Chondrocyte (in vitro differentiated cells): ENCODE measurements at regions not wholly inside any gene's neighbourhood (a gene's known extent, or its start where the extent isn't known, plus 50 kb on each side); places are given as distances from the start of the nearest gene placed in this dataset.
A peak's percentile ranks its signal among the peaks of the same experiment; 100 is the strongest.

Experiments used
- DNase-seq: peaks from one replicate; pipeline ENCODE4 v3.0.0; 2021; ENCODE audit warnings: mixed read lengths, low spot score
- H3K27ac Mint-ChIP-seq: one replicate; pipeline ENCODE4 v1.8.0; 2021; ENCODE audit warnings: mild to moderate bottlenecking, moderate library complexity, mixed read lengths; ENCODE audit not compliant: unreplicated experiment
- H3K27me3 Mint-ChIP-seq: 2 replicates; pipeline ENCODE4 v1.8.0; 2021; ENCODE audit warnings: low read depth, mixed read lengths
- H3K36me3 Mint-ChIP-seq: 2 replicates; pipeline ENCODE4 v1.8.0; 2021; ENCODE audit warnings: low read depth, mixed read lengths
- H3K4me1 Mint-ChIP-seq: 2 replicates; pipeline ENCODE4 v1.8.0; 2021; ENCODE audit warnings: low read depth, mild to moderate bottlenecking, mixed read lengths
- H3K4me3 Mint-ChIP-seq: one replicate; pipeline ENCODE4 v1.8.0; 2021; ENCODE audit warnings: mild to moderate bottlenecking, moderate library complexity, mixed read lengths; ENCODE audit not compliant: unreplicated experiment
- H3K9me3 Mint-ChIP-seq: 2 replicates; pipeline ENCODE4 v1.8.0; 2021; ENCODE audit warnings: low read depth, mixed read lengths
- CTCF ChIP-seq: fragments of 200-600 bp; sonication (generic); IDR thresholded peaks from 2 replicates; pipeline ENCODE4 v1.5.0; 2021; ENCODE audit warnings: antibody characterized with exemption, mild to moderate bottlenecking, moderate library complexity

GRCh38 chr2:37842732-37843440 is 82.2 kb upstream of the RMDN2 start:
- peaks cover 8% of the 10 kb centered on the region for H3K9me3 Mint-ChIP-seq
- no peak for TF ChIP-seq CTCF
- peaks cover 14% of the 10 kb centered on the region for H3K4me1 Mint-ChIP-seq
- peak overlapping the region; percentile 28 for H3K27ac Mint-ChIP-seq
- H3K27me3 Mint-ChIP-seq = no peaks in the 10 kb centered on the region
- no peaks in the 10 kb centered on the region for H3K36me3 Mint-ChIP-seq
- no peak overlapping the region for H3K4me3 Mint-ChIP-seq
- DNase-seq = no peak

- DNase-seq = no peak
- no peak for TF ChIP-seq CTCF
- peaks cover 8% of the 10 kb centered on the region for H3K9me3 Mint-ChIP-seq
- H3K27me3 Mint-ChIP-seq = no peaks in the 10 kb centered on the region
- H3K4me1 Mint-ChIP-seq = peaks cover 14% of the 10 kb centered on the region
- no peak overlapping the region for H3K4me3 Mint-ChIP-seq
- H3K36me3 Mint-ChIP-seq = no peaks in the 10 kb centered on the region
- peak overlapping the region; percentile 86 for H3K27ac Mint-ChIP-seq
Measured at GRCh38 chr2:37843556-37843955, 81.5 kb upstream of the RMDN2 start.

GRCh38 chr2:37846207-37846606 is 78.9 kb upstream of the RMDN2 start:
- H3K4me1 Mint-ChIP-seq = peaks cover 17% of the 10 kb centered on the region
- no peaks in the 10 kb centered on the region for H3K36me3 Mint-ChIP-seq
- peaks cover 8% of the 10 kb centered on the region for H3K9me3 Mint-ChIP-seq
- no peak overlapping the region for H3K4me3 Mint-ChIP-seq
- no peak for TF ChIP-seq CTCF
- DNase-seq = no peak
- no peaks in the 10 kb centered on the region for H3K27me3 Mint-ChIP-seq
- H3K27ac Mint-ChIP-seq = no peak overlapping the region

- Mint-ChIP-seq H3K27me3 (no peaks in the 10 kb centered on the region), H3K4me1 (peaks cover 26% of the 10 kb centered on the region), H3K27ac (no peak overlapping the region), H3K4me3 (no peak overlapping the region), H3K9me3 (peaks cover 8% of the 10 kb centered on the region), H3K36me3 (no peaks in the 10 kb centered on the region)
- no peak for DNase-seq
- TF ChIP-seq CTCF = no peak
Measured at GRCh38 chr2:37847792-37848191, 77.3 kb upstream of the RMDN2 start.

- H3K27me3 Mint-ChIP-seq = no peaks in the 10 kb centered on the region
- peaks cover 20% of the 10 kb centered on the region for H3K4me1 Mint-ChIP-seq
- peaks cover 8% of the 10 kb centered on the region for H3K9me3 Mint-ChIP-seq
- DNase-seq = no peak
- H3K4me3 Mint-ChIP-seq = no peak overlapping the region
- H3K27ac Mint-ChIP-seq = no peak overlapping the region
- TF ChIP-seq CTCF = no peak
- no peaks in the 10 kb centered on the region for H3K36me3 Mint-ChIP-seq
Measured at GRCh38 chr2:37848451-37848850, 76.6 kb upstream of the RMDN2 start.
